ENCODE measurements at regions not wholly inside any gene's neighbourhood (a gene's known extent, or its start where the extent isn't known, plus 50 kb on each side); places are given as distances from the start of the nearest gene placed in this dataset.

DNA sequence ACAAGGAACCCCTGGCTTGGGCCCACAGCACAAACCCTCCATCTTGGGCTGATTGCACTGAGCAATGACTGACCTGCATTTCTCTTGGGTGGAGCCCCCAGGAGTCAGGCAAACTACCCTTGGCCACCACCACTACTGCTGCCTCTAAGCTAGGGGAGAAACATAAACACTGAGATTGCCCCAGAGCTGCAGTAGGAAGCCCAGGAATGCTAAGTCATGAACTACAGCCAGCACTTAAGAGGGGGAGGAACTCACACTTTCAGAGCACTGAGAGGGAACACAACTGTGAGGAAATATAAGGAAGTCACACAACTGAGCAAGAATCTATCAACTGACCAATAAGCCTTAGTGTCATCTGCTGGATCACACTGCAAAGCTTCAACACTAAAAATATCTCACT, 111.6 kb upstream of the PPP3CA start:
- no peaks in the 10 kb centered on the region for H3K27me3 ChIP-seq (ENCODE audit: low read length)
- H3K9me2 ChIP-seq (replicated peaks; ENCODE audit: low read length), result no peaks in the 10 kb centered on the region
- TF ChIP-seq EZH2phosphoT487 (IDR thresholded peaks at IDR 0.05; ENCODE audit: borderline replicate concordance, low read length) (no peak), EZH2 (IDR thresholded peaks at IDR 0.05; ENCODE audit: low read length, unreplicated experiment) (no peak)
- TF ChIP-seq, protein P1, sequence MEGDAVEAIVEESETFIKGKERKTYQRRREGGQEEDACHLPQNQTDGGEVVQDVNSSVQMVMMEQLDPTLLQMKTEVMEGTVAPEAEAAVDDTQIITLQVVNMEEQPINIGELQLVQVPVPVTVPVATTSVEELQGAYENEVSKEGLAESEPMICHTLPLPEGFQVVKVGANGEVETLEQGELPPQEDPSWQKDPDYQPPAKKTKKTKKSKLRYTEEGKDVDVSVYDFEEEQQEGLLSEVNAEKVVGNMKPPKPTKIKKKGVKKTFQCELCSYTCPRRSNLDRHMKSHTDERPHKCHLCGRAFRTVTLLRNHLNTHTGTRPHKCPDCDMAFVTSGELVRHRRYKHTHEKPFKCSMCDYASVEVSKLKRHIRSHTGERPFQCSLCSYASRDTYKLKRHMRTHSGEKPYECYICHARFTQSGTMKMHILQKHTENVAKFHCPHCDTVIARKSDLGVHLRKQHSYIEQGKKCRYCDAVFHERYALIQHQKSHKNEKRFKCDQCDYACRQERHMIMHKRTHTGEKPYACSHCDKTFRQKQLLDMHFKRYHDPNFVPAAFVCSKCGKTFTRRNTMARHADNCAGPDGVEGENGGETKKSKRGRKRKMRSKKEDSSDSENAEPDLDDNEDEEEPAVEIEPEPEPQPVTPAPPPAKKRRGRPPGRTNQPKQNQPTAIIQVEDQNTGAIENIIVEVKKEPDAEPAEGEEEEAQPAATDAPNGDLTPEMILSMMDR (conservative IDR thresholded peaks at IDR 0.05; ENCODE audit: low read depth, low read length), result no peak
- no peaks in the 10 kb centered on the region for H3K4me1 ChIP-seq (ENCODE audit: insufficient read depth, low read length)
- CTCF ChIA-PET, result no interaction called here
- POLR2A ChIA-PET (ENCODE audit: unreplicated experiment), result no interaction called here
- no peaks in the 10 kb centered on the region for H3K36me3 ChIP-seq (ENCODE audit: low read depth, low read length)
- no peak overlapping the region for H2AFZ ChIP-seq (ENCODE audit: low read length)
- no TSS peak for BruUV-seq (replicated peaks)
- no peak overlapping the region for H3K9ac ChIP-seq (ENCODE audit: low read length)
- ATAC-seq, result no peak
- H3F3A ChIP-seq (ENCODE audit: low read length, unreplicated experiment), result no peaks in the 10 kb centered on the region
- H3K9me3 ChIP-seq (ENCODE audit: low read length), result no peaks in the 10 kb centered on the region
- no peak overlapping the region for H3K4me2 ChIP-seq (ENCODE audit: low read length)
- H3K79me2 ChIP-seq (ENCODE audit: low read length), result no peaks in the 10 kb centered on the region
- no peaks in the 10 kb centered on the region for H4K20me1 ChIP-seq (ENCODE audit: low read length)
- intact Hi-C loops (cut with micrococcal nuclease), result no loop called here
- no peak overlapping the region for H3K27ac ChIP-seq (ENCODE audit: low read length)
- DNase-seq, result no peak
- H3K4me3 ChIP-seq (ENCODE audit: low read length), result no peak overlapping the region

DNA sequence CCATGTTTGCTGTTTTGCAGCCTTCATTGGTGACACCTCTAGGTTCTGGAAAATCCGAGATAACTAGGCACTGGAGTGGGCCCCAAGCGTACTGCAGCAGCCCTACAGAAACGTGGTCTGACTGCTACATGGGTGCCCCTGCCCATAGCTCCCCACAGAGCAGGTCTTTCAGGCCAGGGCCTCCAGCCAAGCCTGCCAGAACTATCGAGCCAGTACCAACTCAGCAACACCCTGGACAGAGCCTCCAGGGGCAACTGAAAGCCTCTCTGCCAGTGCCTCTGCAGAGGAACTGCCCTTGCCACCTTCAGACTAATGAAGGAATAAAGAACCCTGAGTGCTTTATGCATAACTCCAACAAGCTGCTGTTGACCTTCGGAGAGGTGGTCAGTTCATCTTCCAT, 111.1 kb upstream of the PPP3CA start:
- no peak overlapping the region for H3K9ac ChIP-seq (ENCODE audit: low read length)
- no peaks in the 10 kb centered on the region for H3K27me3 ChIP-seq (ENCODE audit: low read length)
- H2AFZ ChIP-seq (ENCODE audit: low read length), result no peak overlapping the region
- H3K9me2 ChIP-seq (replicated peaks; ENCODE audit: low read length), result no peaks in the 10 kb centered on the region
- no peaks in the 10 kb centered on the region for H3K9me3 ChIP-seq (ENCODE audit: low read length)
- no peaks in the 10 kb centered on the region for H3K4me1 ChIP-seq (ENCODE audit: insufficient read depth, low read length)
- no peak overlapping the region for H3K4me2 ChIP-seq (ENCODE audit: low read length)
- no peak for TF ChIP-seq EZH2phosphoT487 (IDR thresholded peaks at IDR 0.05; ENCODE audit: borderline replicate concordance, low read length)
- TF ChIP-seq, protein P1 (conservative IDR thresholded peaks at IDR 0.05; ENCODE audit: low read depth, low read length), result no peak
- TF ChIP-seq EZH2 (IDR thresholded peaks at IDR 0.05; ENCODE audit: low read length, unreplicated experiment), result no peak
- H3K79me2 ChIP-seq (ENCODE audit: low read length), result no peaks in the 10 kb centered on the region
- ChIA-PET CTCF (no interaction called here), POLR2A (ENCODE audit: unreplicated experiment) (no interaction called here)
- H3K36me3 ChIP-seq (ENCODE audit: low read depth, low read length), result no peaks in the 10 kb centered on the region
- no peak overlapping the region for H3K27ac ChIP-seq (ENCODE audit: low read length)
- ATAC-seq, result no peak
- intact Hi-C loops (cut with micrococcal nuclease), result no loop called here
- no TSS peak for BruUV-seq (replicated peaks)
- DNase-seq, result no peak
- no peaks in the 10 kb centered on the region for H3F3A ChIP-seq (ENCODE audit: low read length, unreplicated experiment)
- no peak overlapping the region for H3K4me3 ChIP-seq (ENCODE audit: low read length)
- H4K20me1 ChIP-seq (ENCODE audit: low read length), result no peaks in the 10 kb centered on the region

DNA sequence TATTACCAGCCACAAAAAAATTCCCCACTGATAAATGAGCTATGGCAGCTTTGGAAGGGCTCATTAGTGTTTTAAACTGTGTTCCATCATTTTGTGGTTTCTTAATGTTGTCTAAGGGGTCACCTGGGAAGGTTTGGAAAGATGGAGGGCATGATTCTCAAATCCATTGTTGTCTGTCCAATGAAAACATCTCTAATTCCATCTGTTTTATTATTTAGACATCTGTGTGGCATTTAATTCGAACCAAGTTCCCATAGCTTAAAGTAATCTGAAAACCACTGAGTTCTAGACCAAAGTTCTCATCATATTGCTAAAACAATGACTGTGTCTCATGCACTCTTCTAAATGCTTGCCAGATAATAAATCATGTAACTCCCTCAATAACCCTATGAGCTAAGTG, 103.8 kb upstream of the PPP3CA start:
- no peaks in the 10 kb centered on the region for H3K9me2 ChIP-seq (replicated peaks; ENCODE audit: low read length)
- CTCF ChIA-PET, result no interaction called here

More for the DNA sequence above, 103.8 kb upstream of the PPP3CA start:
- Histone ChIP-seq H3K36me3 (ENCODE audit: low read depth, low read length) (no peaks in the 10 kb centered on the region), H2AFZ (ENCODE audit: low read length) (no peak overlapping the region), H3K27ac (ENCODE audit: low read length) (no peak overlapping the region), H3K4me1 (ENCODE audit: insufficient read depth, low read length) (no peaks in the 10 kb centered on the region), H3K79me2 (ENCODE audit: low read length) (no peaks in the 10 kb centered on the region), H3K4me3 (ENCODE audit: low read length) (no peak overlapping the region), H4K20me1 (ENCODE audit: low read length) (no peaks in the 10 kb centered on the region), H3K9ac (ENCODE audit: low read length) (no peak overlapping the region), H3F3A (ENCODE audit: low read length, unreplicated experiment) (no peaks in the 10 kb centered on the region), H3K4me2 (ENCODE audit: low read length) (no peak overlapping the region), H3K9me3 (ENCODE audit: low read length) (no peaks in the 10 kb centered on the region), H3K27me3 (ENCODE audit: low read length) (no peaks in the 10 kb centered on the region)
- TF ChIP-seq EZH2phosphoT487 (IDR thresholded peaks at IDR 0.05; ENCODE audit: borderline replicate concordance, low read length) (no peak), EZH2 (IDR thresholded peaks at IDR 0.05; ENCODE audit: low read length, unreplicated experiment) (no peak)
- TF ChIP-seq, protein P1 (conservative IDR thresholded peaks at IDR 0.05; ENCODE audit: low read depth, low read length), result no peak
- POLR2A ChIA-PET (ENCODE audit: unreplicated experiment), result no interaction called here
- BruUV-seq (replicated peaks), result no TSS peak
- intact Hi-C loops (cut with micrococcal nuclease), result no loop called here
- ATAC-seq (no peak), DNase-seq (no peak)

Measured in PC-3 (cell line).